Fibroblast of pulmonary artery (primary cell): ENCODE measurements at regions not wholly inside any gene's neighbourhood (a gene's known extent, or its start where the extent isn't known, plus 50 kb on each side); places are given as distances from the start of the nearest gene placed in this dataset.

Experiments
- DNase-seq: peaks from one replicate; pipeline ENCODE4 v3.0.0-alpha.2; 2010; ENCODE audit warnings: low read depth
- H3K4me3 ChIP-seq: replicated peaks from 2 replicates; pipeline ENCODE4 v1.5.1; 2011; ENCODE audit warnings: low read depth, mild to moderate bottlenecking, control low read depth, low read length, moderate library complexity
- CTCF ChIP-seq: IDR thresholded peaks from 2 replicates; pipeline ENCODE4 v1.5.1; 2011; ENCODE audit warnings: mild to moderate bottlenecking, control low read depth, low read length, inconsistent platforms; ENCODE audit errors: missing control alignments

- TF ChIP-seq CTCF, result no peak
- H3K4me3 ChIP-seq, result no peak overlapping the region
- DNase-seq, result no peak
Observed at GRCh38 chr16:50946098-50946497, 204.2 kb downstream of the CYLD start.

GRCh38 chr16:50945171-50945570, 203.3 kb downstream of the CYLD start:
- no peak for TF ChIP-seq CTCF
- no peak overlapping the region for H3K4me3 ChIP-seq
- DNase-seq, result no peak

DNA sequence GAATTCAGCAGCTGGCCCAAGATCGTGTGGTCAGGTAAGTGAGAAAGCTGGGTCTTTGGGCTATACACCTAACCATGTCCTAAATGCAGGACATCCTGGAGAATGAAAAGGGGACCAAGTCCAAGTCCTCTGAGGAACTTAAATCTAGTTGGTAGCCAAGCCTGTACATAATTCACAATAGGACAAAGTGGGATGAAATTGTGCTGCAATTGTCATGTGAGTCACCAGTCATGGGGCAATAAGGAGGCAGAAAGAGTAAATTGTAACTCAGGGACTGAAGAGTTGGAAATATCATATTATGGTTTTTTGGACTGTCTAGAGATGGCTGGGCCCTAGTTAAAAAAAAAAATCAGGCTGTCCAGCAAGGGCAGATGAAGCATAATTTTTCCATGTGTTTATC, 202.6 kb downstream of the CYLD start:
- H3K4me3 ChIP-seq, result no peak overlapping the region
- TF ChIP-seq CTCF, result no peak
- DNase-seq, result no peak

DNA sequence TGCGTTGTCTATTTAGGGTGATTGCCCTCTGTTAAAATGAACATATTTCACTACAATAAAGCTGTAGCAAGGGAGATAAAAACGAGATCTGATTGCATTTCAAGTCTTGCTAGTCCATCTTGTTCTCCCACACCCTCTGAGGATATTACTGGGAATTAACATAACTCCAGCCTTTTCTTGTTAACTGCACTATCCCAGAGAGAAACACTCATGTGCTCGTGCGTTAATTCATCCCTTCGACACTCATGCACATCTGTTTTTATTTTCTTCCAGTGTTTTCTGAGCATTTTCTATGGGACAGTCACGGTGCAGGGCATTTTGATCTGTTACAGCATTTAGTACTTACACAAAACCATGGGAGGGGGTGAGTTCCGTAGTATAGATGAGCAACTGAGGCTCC, 202.1 kb downstream of the CYLD start:
- H3K4me3 ChIP-seq, result no peak overlapping the region
- no peak for TF ChIP-seq CTCF
- DNase-seq, result no peak

GRCh38 chr16:50942143-50942542, 200.3 kb downstream of the CYLD start:
- H3K4me3 ChIP-seq, result no peak overlapping the region
- TF ChIP-seq CTCF, result no peak
- no peak for DNase-seq

DNA sequence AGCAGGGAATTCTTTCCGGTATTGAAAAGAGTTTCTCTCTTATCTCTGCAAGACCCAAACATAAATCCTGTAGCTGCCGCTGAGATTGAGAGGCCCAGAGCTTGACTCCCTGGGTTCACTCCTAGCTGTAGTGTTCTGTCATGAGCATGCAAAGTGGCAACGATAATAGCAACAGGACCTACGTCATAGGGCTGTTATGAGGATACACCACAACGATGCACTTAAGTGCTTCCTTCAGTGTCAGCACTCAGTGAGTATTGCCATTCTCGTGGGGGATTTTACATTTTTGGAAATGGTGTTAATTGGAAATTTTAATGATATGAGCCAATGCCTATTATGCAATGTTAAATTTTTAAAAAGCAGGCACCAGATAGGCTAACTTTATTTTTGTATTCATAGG, 199.8 kb downstream of the CYLD start:
- no peak for TF ChIP-seq CTCF
- H3K4me3 ChIP-seq, result no peak overlapping the region
- no peak for DNase-seq

DNA sequence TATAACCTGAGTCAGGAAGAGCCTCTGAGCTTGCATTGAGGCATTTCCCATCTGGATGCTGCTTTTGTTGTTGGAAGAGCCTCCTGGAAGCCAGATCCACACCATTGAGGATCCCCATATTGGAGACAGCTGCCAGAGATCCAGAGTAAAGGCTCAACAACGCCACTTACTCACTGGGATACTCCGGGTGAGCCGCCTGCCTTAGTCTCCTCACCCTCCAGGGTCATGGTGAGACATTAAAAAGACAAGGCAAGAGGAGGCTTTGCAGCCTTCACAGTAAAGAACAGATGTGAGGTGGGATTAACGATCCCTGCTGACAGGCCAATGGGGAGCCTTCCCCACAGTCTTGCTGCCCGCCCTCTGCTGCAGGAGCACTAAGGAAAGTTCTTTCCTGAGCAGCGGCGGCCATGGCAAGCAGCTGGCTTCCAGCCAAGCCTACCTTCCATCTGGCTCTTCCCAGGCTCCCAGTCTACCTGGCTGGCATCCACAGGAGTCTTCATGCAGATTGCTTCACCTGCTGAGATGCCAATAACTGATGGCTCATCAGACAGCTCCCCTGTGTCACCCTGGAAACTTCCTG, 198.5 kb downstream of the CYLD start:
- no peak for TF ChIP-seq CTCF
- no peak for DNase-seq

More for the DNA sequence above, 198.5 kb downstream of the CYLD start:
- H3K4me3 ChIP-seq, result no peak overlapping the region
